ENCODE measurements at regions not wholly inside any gene's neighbourhood (a gene's known extent, or its start where the extent isn't known, plus 50 kb on each side); places are given as distances from the start of the nearest gene placed in this dataset.
"Not testable (repeated sequence)": the region's sequence is repeated elsewhere in the genome, so short reads cannot be mapped to it uniquely, and the experiment has no call there.

- DNase-seq = no peak
Measured at GRCh38 chr5:3339092-3339797, 256.4 kb upstream of the IRX1 start.

DNA sequence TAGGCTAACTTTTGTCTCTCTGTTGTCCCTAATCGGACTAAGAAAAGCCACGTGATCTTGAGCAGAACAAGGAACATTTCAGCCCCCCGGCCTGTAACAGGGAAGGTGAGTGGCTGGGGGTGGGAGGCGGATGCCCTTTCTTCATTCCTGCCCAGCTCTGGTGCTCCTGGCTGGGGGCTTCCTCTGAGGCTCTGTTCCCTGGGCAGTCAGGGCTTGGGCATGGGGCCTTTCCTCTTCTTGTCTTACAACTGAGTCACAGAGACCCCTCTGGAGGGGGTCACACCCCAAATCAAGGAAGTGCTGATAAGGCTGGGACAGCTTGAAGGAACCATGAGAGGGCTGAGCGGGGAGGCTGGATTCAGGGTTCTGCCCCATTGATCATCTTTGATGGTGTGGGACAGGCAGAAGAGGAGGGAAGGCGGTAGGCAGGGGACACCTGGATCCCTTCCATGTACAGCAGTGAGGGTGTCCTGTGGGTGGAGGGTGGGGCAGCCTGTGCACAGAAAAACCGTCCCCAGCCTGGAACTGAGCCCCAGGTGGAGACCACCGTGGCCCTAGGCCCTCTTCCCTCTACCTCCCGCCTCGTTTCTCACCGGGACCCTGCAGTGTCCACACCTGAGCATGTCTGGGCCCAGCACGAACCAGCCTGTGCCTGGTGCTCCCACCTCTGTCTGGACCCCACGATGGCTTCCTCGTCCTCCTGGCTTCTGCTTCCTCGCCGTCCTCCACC is 257.7 kb upstream of the IRX1 start:
- no peak for DNase-seq

- DNase-seq = no peak
Measured at GRCh38 chr5:3336666-3337065, 259.0 kb upstream of the IRX1 start.

DNA sequence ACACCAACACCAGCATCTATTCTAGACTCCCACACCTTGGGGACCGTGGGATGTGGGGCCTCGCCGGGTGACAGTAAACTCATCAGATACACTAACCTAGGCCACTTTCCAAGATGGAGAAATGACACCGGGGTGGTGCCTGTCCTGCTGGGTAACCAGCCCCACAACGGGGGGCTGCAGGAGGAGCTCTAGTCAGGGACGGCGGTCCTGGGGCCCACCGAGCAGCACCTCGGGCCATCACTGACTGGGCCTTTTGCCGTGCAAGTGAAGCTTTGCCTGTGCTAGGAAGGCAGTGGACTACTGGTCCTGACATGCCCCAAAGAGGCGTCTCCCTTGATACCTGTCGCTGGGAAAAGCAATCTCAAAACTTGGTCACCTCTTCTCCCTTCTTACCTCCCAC is 260.3 kb upstream of the IRX1 start:
- no peak for DNase-seq

DNA sequence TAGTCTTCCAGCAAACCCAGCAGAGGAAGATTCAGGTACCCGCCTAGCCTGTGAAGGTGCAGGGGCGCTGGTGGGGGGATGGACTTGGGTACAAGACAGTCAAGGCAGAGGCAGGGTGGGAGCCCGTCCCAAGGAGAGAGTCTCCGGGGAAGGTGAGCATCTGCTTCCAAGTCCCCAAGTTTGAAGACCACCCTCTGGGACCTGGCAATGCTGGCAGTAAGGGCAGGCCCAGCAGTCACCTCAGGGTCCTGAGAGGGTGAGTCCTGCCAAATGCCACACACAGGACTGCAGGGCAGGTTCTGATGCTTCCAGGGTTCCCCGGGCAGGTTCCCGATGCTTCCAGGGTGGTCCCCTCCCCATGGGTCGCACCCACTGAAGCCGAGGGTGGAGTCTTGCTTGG is 261.8 kb upstream of the IRX1 start:
- no peak for DNase-seq

GRCh38 chr5:3333105-3333504 is 262.5 kb upstream of the IRX1 start:
- no peak for DNase-seq

DNA sequence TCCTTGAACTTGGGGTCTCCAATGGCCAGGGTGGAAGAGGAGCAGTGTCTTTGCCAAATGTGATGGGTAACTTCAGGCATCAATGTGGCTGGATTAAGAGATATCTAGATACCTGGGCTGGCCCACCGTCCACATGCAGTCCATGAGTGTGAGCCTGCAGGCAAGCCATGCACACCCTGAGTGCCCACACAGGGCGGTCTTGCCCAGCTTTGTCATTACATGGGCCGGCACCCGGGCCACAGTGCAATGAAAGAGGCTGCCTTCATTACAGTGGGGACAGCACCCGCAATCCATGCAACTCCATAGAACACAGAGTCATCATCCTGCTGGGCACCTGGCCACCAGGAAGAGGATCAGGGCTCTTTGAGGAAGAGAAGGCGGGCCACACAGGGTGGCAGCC is 263.8 kb upstream of the IRX1 start:
- no peak for DNase-seq

DNA sequence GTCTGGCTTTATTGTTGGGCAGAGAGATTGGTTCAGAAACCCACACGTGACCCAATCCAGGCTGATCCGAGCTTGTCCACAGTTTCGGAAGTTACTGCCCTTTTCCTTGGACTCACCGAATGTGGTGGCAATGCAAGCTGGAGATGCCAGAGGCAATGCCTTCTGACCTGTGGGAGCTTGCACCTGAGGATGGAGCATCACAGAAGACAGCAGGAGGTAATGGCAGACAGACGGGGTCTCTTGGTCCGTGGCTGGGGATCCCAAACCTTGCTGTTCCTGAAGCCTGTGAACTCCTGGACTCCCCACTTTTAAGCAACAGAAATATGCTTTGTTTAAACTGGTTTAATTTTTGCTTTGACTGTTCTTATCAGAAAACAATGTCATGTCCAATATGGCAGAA is 265.2 kb upstream of the IRX1 start:
- no peak for DNase-seq

GRCh38 chr5:3329427-3329826 is 266.2 kb upstream of the IRX1 start:
- no peak for DNase-seq

- no peak for DNase-seq
Measured at GRCh38 chr5:3326841-3327232, 268.8 kb upstream of the IRX1 start.

DNA sequence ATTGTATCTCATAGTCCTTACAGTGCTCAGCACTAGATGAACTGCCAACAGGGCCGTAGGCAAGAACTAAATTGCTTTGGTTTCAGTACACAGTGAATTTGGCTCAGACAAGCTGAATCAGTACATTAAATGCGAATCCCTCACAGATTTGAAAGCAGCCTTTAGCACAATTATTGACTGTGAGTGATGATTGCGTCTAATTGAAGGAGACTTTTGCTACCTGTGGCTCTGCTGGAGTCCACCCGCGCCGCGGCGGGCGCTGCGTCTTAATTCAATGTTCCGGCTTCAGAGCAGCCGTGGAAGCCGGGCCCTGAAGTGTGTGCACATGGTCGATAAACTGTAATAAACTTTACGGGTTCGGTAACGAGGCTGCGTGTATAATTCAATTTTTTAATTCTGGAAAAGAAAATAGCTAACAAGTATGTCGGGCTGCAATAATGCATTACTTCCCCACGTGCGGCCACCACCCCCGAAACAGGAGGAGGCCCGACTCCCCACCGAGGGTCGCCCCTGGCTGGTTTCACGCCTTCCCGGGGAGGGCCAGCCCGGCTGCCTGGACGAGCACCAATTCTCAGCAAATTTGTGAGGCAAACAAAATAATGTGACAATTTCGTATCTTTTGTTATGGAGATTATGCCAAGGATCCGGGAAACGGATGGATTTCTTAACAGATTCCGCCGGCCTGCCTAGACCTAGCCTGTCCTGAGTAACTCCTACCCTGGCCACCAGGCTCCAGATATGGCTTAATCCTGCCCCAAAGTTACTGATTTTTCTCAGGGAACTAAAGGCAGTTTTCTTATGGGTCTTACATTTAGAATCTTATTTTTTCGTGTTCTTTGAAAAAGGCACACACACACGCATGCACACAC is 269.4 kb upstream of the IRX1 start:
- no peak for DNase-seq

DNA sequence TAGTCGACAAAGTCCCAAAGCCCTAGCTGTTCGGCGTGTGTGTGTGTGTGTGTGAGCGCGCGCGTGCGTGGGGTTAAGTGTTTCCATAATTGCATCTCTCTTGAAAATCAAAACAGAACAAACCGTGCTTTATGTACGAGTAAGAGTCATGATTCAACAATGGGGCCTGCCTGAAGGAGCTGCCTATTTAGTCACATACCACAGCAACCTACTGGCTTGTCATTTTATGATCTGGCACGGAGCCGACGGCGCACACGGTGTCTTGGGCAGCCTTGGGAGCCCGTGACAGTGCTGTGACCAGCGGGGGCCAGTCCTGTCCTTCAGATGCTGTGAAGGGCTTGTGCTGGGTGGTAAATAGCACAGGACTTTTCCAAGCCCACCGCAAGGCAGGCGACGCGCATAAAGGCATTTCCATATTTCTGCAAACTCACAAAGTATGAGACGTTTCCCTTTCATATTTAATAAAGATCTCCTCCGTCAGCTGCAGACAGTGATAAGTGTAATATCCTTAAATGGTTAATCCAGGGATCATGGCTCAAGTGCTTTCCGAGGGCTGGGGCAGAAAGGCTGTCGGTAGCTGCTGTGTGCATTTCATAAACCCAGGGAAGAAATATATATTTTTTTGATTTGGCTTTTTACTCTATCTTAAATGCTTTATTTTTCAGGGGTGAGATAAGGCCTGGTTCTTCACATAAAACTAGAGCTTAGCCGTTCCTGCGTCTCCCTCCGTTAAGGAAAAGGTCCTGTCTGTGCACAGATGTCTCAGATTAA is 270.2 kb upstream of the IRX1 start:
- DNase-seq = peak; percentile 64

DNA sequence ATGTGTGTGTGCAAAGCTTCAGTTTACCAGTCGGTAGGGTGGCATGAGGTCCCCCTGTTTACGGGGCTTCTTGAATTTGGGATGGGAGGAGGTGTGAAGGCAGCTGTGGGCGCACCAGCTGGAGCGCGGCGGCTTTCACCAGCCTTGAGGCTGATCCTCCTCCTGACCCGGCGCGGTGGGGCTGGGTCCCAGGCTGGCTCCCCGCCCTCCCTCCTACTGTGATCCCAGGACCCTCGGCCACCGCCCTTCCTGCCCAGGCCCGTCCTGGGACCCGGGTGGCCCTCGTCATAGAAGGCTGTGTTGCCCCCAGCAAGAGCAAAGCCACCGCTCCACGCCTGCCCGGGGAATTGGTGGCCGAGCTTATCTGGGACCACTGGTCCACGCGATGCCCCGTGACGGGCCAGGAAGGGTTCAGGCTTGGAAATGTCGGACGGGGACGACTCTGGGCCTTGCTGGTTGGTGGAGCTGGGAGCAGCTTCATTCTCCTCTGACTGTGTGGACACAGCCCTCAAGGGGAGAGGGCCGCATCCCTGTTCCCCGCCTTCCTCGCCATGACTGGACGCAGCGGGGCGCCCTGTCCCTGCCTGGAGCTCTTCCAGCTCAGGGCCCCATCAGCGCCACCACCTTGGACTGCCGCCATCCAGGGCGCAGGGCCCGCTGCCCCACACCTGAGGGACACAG is 271.1 kb upstream of the IRX1 start:
- DNase-seq = no peak

- not testable (repeated sequence) for DNase-seq
Measured at GRCh38 chr5:3323966-3324365, 271.7 kb upstream of the IRX1 start.

- no peak for DNase-seq
Measured at GRCh38 chr5:3323144-3323543, 272.5 kb upstream of the IRX1 start.

DNA sequence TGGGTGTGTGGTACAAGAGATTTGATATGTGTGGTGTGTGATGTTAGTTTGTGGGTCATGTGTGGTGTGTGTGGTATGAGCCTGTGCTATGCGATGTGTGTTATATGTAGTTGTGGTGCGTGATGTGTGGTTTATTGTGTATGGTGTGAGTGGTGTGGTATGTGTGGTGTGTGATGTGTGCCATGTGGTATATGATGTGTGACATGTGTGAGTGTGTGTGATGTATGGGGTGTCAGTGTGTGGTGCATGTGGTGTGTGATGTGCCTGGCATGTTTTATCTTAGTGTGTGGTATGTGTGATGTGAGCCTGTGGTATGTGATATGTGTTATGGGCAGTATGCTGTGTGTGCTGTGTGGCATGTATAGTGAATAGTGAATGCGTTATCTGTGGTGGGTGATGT is 273.0 kb upstream of the IRX1 start:
- DNase-seq = no peak

DNA sequence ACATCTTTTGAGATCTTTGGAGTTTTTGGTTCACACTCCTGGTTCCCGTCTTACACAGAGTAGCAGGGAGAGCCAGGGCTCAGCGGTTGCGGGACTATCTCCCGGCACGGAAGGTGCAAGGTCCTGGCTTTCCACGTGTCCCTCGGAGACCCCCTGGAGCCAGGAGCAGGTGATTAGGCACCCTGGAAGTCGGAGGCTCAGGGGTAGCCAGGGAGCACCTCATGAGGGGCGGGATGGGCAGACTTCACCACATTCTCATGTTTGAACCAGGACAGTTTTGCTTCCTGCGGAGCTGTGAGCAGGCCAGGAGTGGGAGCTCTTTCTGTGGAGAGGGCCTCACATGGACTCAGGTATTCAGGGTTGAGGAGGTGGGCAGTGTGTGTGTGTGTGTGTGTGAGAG is 273.7 kb upstream of the IRX1 start:
- no peak for DNase-seq

GRCh38 chr5:3321119-3321760 is 274.4 kb upstream of the IRX1 start:
- no peak for DNase-seq

GRCh38 chr5:3320317-3320875 is 275.2 kb upstream of the IRX1 start:
- no peak for DNase-seq

GRCh38 chr5:3317051-3317795 is 278.4 kb upstream of the IRX1 start:
- no peak for DNase-seq

DNA sequence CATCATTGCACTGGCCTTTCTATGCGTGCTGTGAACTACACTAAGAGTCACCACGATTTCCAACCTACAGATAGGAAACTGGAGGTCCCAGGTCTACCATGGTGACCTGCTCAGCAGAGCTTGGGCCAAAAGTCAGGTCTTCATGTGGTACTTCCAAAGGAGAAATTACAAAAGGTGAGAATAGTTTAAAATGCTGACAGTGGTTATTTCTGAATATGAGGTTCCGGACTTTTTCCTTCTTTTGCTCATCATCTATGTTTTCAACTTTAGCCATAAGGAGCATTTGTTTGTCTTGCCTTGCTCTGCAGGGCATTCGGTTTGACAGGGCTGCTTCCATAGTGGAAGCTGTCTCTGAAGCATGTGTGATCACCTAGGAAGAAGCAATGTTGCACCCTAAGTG is 282.1 kb upstream of the IRX1 start:
- no peak for DNase-seq
